Testis (tissue), 2 donors: ENCODE measurements at regions not wholly inside any gene's neighbourhood (a gene's known extent, or its start where the extent isn't known, plus 50 kb on each side); places are given as distances from the start of the nearest gene placed in this dataset.

Experiments
- DNase-seq: peaks from one replicate; pipeline ENCODE4 v3.0.0-alpha.2; 2019
- H3K27ac ChIP-seq, 2 donors: fragments of 200-600 bp; sonication (generic); one replicate each; pipeline ENCODE4 v1.5.1; 2019
- H3K27me3 ChIP-seq: fragments of 200-600 bp; sonication (generic); one replicate; pipeline ENCODE4 v1.5.1; 2019
- H3K36me3 ChIP-seq: fragments of 200-600 bp; sonication (generic); one replicate; pipeline ENCODE4 v1.5.1; 2017; ENCODE audit warnings: low read depth; ENCODE audit errors: missing control alignments
- H3K4me1 ChIP-seq: fragments of 200-600 bp; sonication (generic); one replicate; pipeline ENCODE4 v1.5.1; 2019
- H3K4me3 ChIP-seq, 2 donors: fragments of 200-600 bp; sonication (generic); one replicate each; pipeline ENCODE4 v1.5.1; 2017 to 2019
- H3K9me3 ChIP-seq: fragments of 200-600 bp; sonication (generic); one replicate; pipeline ENCODE4 v1.5.1; 2017
- POLR2A ChIP-seq: fragments of 450-650 bp; IDR thresholded peaks from one replicate; pipeline ENCODE4 v1.6.1; 2017; ENCODE audit warnings: antibody characterized with exemption, mild to moderate bottlenecking, moderate library complexity
- WGBS, 2 donors: methylation state at CpG; one replicate each; pipeline ENCODE4 v1.1.5; 2018; 5-methylcytosine and 5-hydroxymethylcytosine counted together
- intact Hi-C: fragments of 100-400 bp; cut with DNase I; formaldehyde crosslinking; loops from one replicate; pipeline ENCODE4 v1.15.1; 2023; ENCODE audit warnings: low total_unique reads
- TF ChIP-seq, protein P1 (sequence below), 3 experiments: fragments of 450-650 bp in 2 of 3; fragments of 200-600 bp in 1 of 3; sonication (generic) in 1 of 3; IDR thresholded peaks; one replicate each; pipeline ENCODE4 v1.5.1; 2016 to 2019; ENCODE audit warnings: antibody characterized with exemption in 3 of 3, mild to moderate bottlenecking in 2 of 3, moderate library complexity in 1 of 3

DNA sequence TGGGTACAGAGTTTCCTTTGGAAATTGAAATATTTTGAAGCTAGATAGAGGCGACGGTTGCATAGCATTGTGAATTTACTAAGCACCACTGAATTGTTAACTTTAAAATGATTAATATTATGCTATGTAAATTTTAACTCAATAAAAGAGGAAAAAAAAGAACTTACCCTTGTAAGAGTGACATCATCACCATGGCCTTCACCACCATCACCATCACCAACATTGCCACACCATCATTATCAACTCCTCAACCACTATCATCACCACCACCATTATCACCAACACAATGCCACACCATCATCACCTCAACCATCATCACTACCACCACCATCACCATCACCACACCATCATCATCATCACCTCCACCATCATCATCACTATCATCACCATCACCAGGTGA is 113.9 kb downstream of the TUBA3C start:
- no peaks in the 10 kb centered on the region for H3K9me3 ChIP-seq
- intact Hi-C loops = no loop called here
- H3K4me1 ChIP-seq = no peaks in the 10 kb centered on the region
- H3K36me3 ChIP-seq = no peaks in the 10 kb centered on the region
- no peaks in the 10 kb centered on the region for H3K27me3 ChIP-seq
- no peak overlapping the region for H3K27ac ChIP-seq
- WGBS, 2 donors = 77 to 93% methylated on average over 2 of the region's 2 CpGs
- no peak overlapping the region for H3K4me3 ChIP-seq
- DNase-seq = no peak
- TF ChIP-seq, protein P1, sequence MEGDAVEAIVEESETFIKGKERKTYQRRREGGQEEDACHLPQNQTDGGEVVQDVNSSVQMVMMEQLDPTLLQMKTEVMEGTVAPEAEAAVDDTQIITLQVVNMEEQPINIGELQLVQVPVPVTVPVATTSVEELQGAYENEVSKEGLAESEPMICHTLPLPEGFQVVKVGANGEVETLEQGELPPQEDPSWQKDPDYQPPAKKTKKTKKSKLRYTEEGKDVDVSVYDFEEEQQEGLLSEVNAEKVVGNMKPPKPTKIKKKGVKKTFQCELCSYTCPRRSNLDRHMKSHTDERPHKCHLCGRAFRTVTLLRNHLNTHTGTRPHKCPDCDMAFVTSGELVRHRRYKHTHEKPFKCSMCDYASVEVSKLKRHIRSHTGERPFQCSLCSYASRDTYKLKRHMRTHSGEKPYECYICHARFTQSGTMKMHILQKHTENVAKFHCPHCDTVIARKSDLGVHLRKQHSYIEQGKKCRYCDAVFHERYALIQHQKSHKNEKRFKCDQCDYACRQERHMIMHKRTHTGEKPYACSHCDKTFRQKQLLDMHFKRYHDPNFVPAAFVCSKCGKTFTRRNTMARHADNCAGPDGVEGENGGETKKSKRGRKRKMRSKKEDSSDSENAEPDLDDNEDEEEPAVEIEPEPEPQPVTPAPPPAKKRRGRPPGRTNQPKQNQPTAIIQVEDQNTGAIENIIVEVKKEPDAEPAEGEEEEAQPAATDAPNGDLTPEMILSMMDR (IDR thresholded peaks at IDR 0.05) = no peak

DNA sequence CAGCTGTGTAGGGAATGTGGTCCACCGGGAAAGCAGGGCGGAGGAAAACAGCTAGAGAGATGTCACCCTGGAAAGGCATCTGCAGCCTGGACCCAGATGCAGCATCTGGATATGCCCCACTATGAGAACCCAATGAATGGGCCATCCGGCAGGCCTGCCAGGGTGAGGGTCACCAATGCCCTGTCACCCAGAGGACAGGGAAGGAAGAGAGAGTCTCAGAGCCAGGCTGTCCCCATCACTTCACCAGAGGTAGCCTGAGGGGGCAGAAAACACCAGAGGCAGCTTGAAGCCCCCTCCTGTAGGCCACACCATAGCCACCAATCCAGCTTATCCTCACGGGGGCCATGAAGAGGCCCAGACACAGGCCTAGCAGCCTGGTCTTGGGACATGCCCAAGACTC is 118.8 kb downstream of the TUBA3C start:
- 72 to 73% methylated on average over 4 of the region's 4 CpGs for WGBS, 2 donors

DNA sequence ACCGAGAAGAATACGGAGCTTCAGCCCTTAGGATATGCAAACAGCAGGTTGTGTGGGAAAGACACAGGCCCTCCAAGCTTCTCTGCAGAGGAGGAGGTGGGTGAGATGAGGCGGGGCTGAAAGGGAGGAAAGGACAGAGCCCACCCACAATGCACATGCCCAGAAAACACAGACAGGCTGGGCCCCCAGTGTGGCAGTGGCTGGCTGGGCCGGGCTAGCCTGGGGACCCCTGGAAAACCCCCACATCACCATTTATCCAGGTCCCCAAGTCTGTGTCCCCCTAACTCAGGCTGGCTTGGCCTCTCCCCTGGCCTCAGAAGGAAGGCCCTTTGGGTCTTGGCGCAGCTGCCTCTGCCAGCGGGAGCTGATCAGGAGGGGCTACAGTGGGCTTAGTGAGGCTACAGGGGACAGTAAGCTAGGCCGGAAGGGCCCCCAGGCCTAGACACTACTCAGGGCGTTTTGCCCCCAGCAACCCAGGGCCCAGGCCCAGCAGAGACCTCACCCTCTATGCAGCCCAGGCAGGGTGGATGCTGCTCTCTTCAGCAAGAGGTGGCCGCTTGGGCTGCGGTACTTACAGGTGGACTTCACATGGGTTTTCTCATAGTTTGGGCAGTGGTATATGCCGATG is 119.5 kb downstream of the TUBA3C start:
- no peaks in the 10 kb centered on the region for H3K27me3 ChIP-seq
- H3K27ac ChIP-seq = no peak overlapping the region
- TF ChIP-seq, protein P1 (IDR thresholded peaks at IDR 0.05) = no peak
- no peak for TF ChIP-seq POLR2A
- H3K4me1 ChIP-seq = no peaks in the 10 kb centered on the region
- 85 to 90% methylated on average over 9 to 11 of the region's 11 CpGs for WGBS, 2 donors
- intact Hi-C loops = no loop called here
- H3K9me3 ChIP-seq = no peaks in the 10 kb centered on the region
- DNase-seq = no peak
- no peaks in the 10 kb centered on the region for H3K36me3 ChIP-seq
- H3K4me3 ChIP-seq = no peak overlapping the region

More for the DNA sequence above, 118.8 kb downstream of the TUBA3C start:
- intact Hi-C loops = no loop called here
- H3K36me3 ChIP-seq = no peaks in the 10 kb centered on the region
- H3K9me3 ChIP-seq = no peaks in the 10 kb centered on the region
- H3K27ac ChIP-seq = no peak overlapping the region
- TF ChIP-seq POLR2A = no peak
- TF ChIP-seq, protein P1 (IDR thresholded peaks at IDR 0.05) = no peak
- no peaks in the 10 kb centered on the region for H3K4me1 ChIP-seq
- no peak overlapping the region for H3K4me3 ChIP-seq
- no peak for DNase-seq
- no peaks in the 10 kb centered on the region for H3K27me3 ChIP-seq

DNA sequence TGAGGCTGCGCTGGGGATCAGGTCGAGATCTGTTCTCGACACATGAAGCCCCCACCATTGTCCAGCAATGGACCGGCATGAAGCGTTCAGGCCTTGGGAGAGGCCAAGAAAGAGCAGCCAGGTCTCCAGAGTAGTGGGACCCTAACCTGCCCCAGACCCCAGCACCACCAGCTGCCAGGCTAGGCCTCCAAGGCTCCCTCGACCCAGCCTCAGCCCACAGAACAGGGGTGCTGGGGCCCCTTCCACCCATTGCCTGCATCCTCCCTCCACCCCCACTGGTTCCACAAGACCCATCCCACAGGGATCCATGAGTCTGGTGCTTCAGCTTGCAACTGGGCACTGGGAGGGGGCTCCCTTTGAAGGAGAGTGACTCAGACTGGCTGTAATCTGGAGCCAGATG is 120.3 kb downstream of the TUBA3C start:
- no peaks in the 10 kb centered on the region for H3K4me1 ChIP-seq
- no peak overlapping the region for H3K4me3 ChIP-seq
- no peaks in the 10 kb centered on the region for H3K36me3 ChIP-seq
- TF ChIP-seq, protein P1 (IDR thresholded peaks at IDR 0.05) = no peak
- no peak for TF ChIP-seq POLR2A
- no peak overlapping the region for H3K27ac ChIP-seq
- intact Hi-C loops = no loop called here
- no peaks in the 10 kb centered on the region for H3K9me3 ChIP-seq
- H3K27me3 ChIP-seq = no peaks in the 10 kb centered on the region
- DNase-seq = no peak
- 88% methylated on average over 6 of the region's 6 CpGs; no CpG with 5 or more reads in 1 of the 2 donors for WGBS, 2 donors

DNA sequence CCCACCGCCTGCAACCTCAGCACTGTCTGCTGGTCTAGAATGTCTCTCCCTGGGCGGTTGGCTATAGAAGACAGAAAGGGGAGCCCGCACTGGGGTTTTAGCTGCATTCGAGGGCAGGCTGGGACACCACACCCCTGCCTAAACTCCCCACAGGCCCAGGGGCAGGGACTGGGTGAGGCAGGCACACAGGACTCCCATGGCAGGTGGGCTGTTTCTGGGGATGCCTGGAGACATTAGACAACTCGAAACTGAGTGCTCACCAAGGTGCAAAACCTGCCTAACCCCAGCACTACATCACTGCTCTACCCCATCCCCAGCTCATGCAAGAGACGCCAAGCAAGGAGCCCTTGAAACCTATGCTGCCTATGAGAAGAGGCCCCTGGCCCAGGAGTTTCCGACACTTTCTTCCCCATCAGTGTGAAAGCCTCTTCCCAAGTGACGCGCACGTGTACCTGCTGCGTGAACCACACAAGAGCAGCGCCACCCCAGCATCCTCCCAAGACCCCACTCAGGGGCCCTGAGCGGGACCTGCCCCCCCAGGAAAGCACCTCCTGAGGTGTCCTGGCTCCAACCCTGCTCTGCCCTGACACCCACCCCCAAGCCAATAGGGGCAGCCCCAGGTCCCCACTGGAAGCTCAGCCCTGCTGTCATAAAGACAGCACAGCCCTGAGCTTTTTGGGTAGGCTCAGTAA is 121.2 kb downstream of the TUBA3C start:
- H3K27me3 ChIP-seq = no peaks in the 10 kb centered on the region
- no peak for DNase-seq
- H3K4me3 ChIP-seq = no peak overlapping the region
- no peaks in the 10 kb centered on the region for H3K36me3 ChIP-seq
- H3K4me1 ChIP-seq = no peaks in the 10 kb centered on the region
- intact Hi-C loops = no loop called here
- no peaks in the 10 kb centered on the region for H3K9me3 ChIP-seq
- no peak for TF ChIP-seq POLR2A
- TF ChIP-seq, protein P1 (IDR thresholded peaks at IDR 0.05) = no peak
- 85 to 88% methylated on average over 11 to 13 of the region's 13 CpGs for WGBS, 2 donors
- no peak overlapping the region for H3K27ac ChIP-seq
